HG02798 (cell line): ENCODE measurements at regions not wholly inside any gene's neighbourhood (a gene's known extent, or its start where the extent isn't known, plus 50 kb on each side); places are given as distances from the start of the nearest gene placed in this dataset.

Experiments
- ATAC-seq: cut with Tn5 transposase; IDR thresholded peaks from one replicate; pipeline ENCODE4 v1.9.1; 2021; ENCODE audit warnings: mild to moderate bottlenecking; ENCODE audit not compliant: unreplicated experiment, poor library complexity

DNA sequence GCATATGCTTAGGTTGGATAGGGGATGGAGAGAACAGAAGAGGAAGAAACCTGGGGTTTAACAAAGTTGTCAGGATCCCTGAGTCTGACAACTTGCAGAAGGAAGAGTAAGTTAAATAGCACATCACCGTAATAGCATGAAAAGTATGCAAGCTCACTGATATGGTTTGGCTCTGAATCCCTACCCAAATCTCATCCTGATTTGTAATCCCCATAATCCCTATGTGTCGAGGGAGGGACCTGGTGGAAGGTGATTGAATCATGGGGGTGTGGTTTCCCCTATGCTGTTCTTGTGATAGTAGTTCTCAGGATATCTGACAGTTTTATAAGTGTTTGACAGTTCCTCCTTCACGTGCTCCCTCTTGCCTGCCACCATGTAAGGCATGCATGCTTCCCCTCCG is 193.3 kb downstream of the PSAT1 start:
- ATAC-seq, result no peak

DNA sequence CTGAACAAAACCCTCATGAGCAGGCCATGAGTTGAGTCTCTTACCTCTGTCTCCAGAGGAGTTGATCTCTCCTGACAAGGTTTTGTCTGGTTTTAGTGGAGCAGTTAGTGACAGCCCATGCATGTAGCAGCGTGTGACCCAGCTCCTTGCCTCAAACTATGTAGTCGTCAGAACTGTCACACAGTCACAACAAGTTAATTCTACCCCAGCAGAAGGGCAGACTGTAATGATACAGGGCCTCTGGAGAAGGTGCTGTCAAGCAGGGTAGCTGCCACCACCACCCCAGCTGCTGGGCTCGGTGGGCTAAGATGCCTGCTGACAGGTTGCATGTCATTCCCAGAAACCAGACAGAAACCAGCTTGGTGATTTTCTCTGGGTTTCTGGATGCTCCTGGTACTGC is 194.5 kb downstream of the PSAT1 start:
- no peak for ATAC-seq

DNA sequence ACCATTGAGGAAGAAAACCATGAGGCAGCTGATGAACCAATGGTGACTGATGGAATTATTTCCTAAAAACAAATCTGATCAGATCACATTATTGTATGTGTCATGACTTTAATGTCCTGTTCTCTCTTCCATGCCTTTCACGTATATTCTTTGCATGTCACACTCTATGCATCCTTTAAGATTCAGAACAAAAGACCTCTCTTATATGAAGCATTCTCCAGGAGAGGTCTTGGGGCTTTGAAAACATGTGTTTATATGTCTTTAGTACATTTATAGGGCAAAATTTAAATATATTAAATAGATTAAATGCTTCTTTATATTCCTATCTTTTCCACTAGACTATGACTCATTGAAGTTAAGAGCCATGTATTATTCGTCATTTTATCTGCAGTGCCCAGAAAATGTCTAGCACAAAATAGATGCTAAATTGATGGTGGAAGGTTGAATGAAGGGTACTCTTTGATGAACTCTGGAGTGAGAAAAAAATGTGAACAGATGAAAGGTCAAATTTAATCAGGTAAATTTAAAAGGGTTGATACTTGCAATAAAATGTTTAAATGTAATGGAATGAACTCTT is 196.3 kb downstream of the PSAT1 start:
- ATAC-seq, result no peak

- no peak for ATAC-seq
These were observed 205.6 kb downstream of the PSAT1 start for GRCh38 chr9:78502566-78502965.

DNA sequence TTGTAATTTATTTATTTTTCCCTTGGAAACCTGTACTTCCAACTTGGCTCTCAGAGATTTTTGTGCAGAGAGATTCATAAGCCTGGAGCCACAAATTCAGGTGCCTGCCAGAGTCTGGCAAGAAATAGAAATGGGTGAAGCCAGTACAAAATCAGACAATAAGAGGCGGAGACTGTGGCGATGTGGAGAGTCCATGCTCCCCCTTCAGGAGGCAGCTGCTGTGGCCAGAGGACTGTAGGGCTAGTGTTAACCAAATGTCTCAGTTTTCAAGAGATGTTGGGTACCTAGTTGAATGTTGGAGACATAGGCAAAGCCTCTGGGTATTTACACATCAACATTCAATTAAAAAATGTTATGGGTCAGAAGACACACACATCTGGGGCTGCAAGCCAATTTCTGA is 208.6 kb downstream of the PSAT1 start:
- no peak for ATAC-seq

DNA sequence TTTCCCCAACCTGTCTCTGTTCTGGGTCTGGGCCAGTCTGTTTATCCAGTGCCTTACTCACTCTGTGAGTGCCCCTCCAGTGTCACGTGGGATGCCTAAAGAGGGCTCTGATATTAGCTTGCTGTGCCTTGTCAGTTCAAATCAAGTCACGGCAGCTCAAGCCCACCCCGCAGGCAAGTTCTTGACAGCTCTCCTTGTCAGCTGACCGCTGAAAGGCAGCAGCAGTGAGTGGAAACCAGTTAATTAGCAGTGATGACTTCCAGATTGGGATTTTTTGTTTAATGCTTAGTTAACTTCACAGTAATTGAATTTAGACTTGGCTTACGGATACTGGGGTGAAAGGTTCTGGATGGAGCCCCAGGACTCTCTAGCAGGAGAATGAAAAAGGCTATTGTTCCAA is 210.1 kb downstream of the PSAT1 start:
- ATAC-seq, result no peak

DNA sequence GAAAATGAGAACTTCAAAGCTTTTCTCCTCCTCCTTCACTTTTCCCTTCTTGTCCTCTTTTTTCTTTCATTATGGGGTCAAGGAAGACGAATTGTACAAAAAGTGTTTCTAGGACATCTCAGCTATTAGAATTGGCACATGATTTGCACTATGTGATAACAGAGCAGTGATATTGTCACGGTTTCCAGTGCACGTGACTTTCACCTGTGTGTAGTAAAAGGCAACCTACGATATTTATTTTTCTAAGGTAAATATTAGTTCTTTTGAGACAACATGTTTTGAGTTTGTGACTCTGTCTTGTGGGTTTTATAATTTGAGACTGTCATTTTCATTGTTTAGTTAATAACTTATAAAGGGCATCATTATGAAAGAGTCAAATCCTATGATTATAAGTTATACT is 213.1 kb downstream of the PSAT1 start:
- ATAC-seq, result no peak

- no peak for ATAC-seq
These were observed 218.2 kb downstream of the PSAT1 start for GRCh38 chr9:78515108-78515507.

DNA sequence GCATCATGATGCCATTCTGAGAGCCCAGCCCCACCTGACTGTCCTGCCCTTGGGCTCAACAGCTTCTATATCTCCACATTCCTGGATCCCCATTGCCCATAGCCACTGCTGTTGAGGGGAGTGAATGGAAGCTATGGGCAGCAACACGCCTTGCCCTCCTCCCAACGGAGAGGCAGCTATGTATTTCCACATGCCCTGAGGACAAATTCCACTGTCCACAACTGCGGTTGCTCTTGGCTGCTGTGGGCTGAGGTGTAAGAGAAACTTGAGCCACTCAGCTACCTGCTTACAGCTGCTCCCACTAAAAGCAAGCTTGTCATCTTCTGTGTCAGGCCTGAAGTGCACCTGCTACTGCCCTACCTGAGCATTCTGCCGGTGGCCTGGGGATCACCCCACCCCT is 222.9 kb downstream of the PSAT1 start:
- ATAC-seq, result no peak

DNA sequence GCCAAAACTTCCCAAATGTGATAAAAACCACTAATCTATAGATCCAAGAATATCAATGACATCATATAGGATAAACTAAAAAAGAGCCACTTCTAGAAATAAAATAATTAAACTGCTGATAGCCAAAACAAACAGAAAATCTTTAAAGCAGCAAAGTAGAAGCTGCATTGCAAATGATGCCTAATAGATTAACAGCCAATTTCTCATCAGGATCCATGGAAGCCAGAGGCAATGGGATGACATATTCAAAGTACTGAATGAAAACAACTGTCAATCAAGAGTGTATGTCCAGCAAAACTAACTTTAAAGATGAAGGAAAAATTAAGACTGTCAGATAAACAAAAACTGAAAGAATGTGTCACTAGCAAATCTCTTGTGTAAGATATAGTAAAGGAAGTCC is 224.8 kb downstream of the PSAT1 start:
- ATAC-seq, result no peak

DNA sequence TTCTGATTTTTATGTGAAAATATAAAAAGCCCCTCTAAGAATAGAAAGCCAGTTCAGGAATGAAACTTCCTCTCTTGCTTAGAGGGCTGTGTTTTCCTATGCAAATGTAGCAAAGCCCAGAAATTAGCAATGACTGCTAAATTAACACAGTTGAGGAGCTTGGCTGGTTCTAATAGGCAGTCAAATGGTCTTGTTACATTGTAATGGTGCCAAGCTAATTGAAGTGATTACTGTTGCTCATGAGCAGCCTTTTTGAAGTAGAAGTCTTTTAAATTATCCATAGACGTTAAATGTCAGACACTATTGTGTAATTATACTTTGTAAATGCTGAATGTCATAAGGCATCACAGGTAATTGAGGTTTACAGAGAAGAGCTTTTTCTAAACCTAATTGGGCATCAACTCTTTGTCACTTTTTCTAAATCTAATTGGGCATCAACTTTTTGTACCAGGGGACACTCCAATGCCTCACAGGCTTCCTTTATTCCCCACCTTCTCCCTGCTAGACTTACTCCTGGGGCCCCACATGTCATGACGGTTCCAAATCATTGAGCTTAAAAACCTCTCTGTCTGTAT is 229.1 kb downstream of the PSAT1 start:
- no peak for ATAC-seq

GRCh38 chr9:78533500-78533899 is 236.6 kb downstream of the PSAT1 start:
- no peak for ATAC-seq

- no peak for ATAC-seq
These were observed 242.3 kb downstream of the PSAT1 start for GRCh38 chr9:78539188-78539587.

GRCh38 chr9:78539904-78540303 is 243.0 kb downstream of the PSAT1 start:
- ATAC-seq, result no peak

GRCh38 chr9:78541868-78542443 is 245.0 kb downstream of the PSAT1 start:
- ATAC-seq, result no peak

GRCh38 chr9:78542491-78543181 is 245.7 kb downstream of the PSAT1 start:
- ATAC-seq, result no peak

DNA sequence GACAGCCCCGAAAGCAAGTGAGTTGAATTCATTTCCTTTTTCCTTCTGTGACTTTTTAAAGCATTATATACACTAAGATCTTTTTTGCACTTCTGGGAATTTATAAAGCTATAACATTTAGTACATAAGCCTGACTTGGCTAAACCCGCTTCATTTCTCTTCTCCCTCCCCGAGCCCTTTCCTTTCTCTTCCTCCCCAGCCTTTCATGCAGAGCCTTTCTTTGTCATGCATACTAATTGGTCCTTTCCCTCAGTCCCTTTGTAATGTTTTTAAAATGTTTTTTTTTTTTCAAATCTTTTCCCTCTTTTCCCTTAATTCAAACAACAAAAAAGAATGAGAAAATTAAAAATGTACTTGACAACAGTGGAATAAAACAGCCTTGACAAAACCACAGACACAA is 246.4 kb downstream of the PSAT1 start:
- no peak for ATAC-seq

GRCh38 chr9:78544230-78544629 is 247.3 kb downstream of the PSAT1 start:
- no peak for ATAC-seq

DNA sequence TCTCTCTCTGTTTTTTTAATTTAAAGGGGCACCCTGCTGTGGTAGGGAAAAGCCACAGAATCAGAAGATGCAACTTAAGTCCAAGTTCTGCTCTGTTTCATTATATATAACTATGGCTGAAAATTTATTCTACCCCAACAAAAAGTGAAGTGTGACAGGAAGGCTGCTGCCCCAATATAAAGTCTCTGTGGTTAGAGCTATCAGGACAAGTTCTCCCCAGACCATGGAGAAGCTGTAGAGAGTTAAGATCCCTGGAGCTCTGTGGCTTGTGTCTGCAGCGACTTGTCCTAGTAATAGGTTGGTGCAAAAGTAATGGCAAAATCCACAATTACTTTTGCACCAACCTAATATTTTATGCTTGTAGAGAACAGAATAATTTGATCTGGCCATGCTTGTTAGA is 250.9 kb downstream of the PSAT1 start:
- no peak for ATAC-seq

- no peak for ATAC-seq
These were observed 251.7 kb downstream of the PSAT1 start for GRCh38 chr9:78548670-78549069.

DNA sequence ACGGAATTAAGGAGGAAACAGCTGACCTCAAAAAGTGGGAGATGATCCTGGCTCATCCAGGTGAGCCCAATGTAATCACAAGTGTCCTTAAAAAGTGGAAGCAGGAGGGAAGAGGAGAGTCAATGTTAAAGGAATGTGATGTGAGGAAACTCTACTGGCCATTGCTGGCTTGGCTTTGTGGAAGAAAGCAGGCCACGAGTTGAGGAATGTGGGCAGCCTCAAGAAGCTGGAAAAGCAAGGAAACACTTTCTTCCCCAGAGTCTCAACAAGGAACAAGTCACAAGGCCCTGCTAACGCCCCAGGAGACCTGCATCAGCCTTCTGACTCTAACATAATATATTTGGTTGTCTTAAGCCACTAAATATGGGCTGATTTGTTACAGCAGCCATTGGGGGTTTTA is 252.8 kb downstream of the PSAT1 start:
- no peak for ATAC-seq

DNA sequence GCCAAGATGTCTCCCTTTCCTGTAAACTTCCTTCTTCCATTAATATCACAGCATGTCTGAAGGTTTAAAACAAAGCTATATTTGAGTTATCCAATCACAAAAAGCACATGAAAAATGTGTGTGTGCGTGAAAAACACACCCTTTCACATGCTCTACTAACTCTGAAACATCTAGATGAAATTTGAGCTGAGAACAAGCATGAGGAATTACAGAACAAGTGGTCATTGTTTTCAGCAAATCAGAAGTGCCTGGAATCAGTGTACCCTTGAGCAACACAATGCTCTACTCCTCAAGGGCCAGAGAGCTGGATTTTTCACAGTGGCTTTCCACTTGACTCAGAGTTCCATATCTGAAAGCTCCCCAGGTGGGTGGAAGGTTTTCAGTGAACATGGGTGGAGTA is 255.9 kb downstream of the PSAT1 start:
- no peak for ATAC-seq
